Liver (tissue), 8 donors: ENCODE measurements at regions not wholly inside any gene's neighbourhood (a gene's known extent, or its start where the extent isn't known, plus 50 kb on each side); places are given as distances from the start of the nearest gene placed in this dataset.

Experiments used
- DNase-seq: peaks from one replicate; pipeline ENCODE4 v3.0.0-alpha.2; 2017; ENCODE audit warnings: low spot score
- H3K27ac ChIP-seq, 2 donors: one replicate each; pipeline ENCODE4 v1.7.0; 2013; ENCODE audit warnings: inconsistent platforms in 2 of 2, low read length in 2 of 2, control low read depth in 1 of 2, low read depth in 1 of 2, mild to moderate bottlenecking in 1 of 2
- H3K27me3 ChIP-seq, 4 donors: one replicate each; pipeline versions ENCODE4 v1.6.1 to v1.7.0; 2013; ENCODE audit warnings: low read length in 3 of 4, inconsistent platforms in 1 of 4, mild to moderate bottlenecking in 1 of 4, moderate library complexity in 1 of 4; ENCODE audit not compliant: control insufficient read depth in 4 of 4, insufficient read depth in 4 of 4
- H3K36me3 ChIP-seq, 4 donors: one replicate each; pipeline versions ENCODE4 v1.6.1 to v1.7.0; 2013; ENCODE audit warnings: low read length in 3 of 4, mild to moderate bottlenecking in 3 of 4, low read depth in 1 of 4, moderate library complexity in 1 of 4; ENCODE audit not compliant: control insufficient read depth in 4 of 4, insufficient read depth in 3 of 4
- H3K4me1 ChIP-seq, 4 donors: one replicate each; pipeline versions ENCODE4 v1.6.1 to v1.7.0; 2013; ENCODE audit warnings: low read length in 3 of 4, mild to moderate bottlenecking in 3 of 4, moderate library complexity in 1 of 4; ENCODE audit not compliant: control insufficient read depth in 4 of 4, insufficient read depth in 4 of 4
- H3K4me3 ChIP-seq, 3 donors: one replicate each; pipeline versions ENCODE4 v1.6.1 to v1.7.0; 2013; ENCODE audit warnings: low read length in 3 of 3, control low read depth in 1 of 3, low read depth in 1 of 3, mild to moderate bottlenecking in 1 of 3
- H3K9ac ChIP-seq, 2 donors: one replicate each; pipeline ENCODE4 v1.7.0; 2013; ENCODE audit warnings: low read length in 2 of 2, mild to moderate bottlenecking in 2 of 2, moderate library complexity in 2 of 2, control low read depth in 1 of 2, low read depth in 1 of 2
- H3K9me3 ChIP-seq, 4 donors: one replicate each; pipeline versions ENCODE4 v1.6.1 to v1.7.0; 2013; ENCODE audit warnings: low read length in 3 of 4; ENCODE audit not compliant: control insufficient read depth in 4 of 4
- ATF3 ChIP-seq: IDR thresholded peaks from 2 replicates; pipeline ENCODE4 v1.6.1; 2016; ENCODE audit warnings: antibody characterized with exemption
- FOXA1 ChIP-seq: IDR thresholded peaks from 2 replicates; pipeline ENCODE4 v1.6.1; 2016; ENCODE audit warnings: antibody characterized with exemption
- FOXA2 ChIP-seq: IDR thresholded peaks from 2 replicates; pipeline ENCODE4 v1.6.1; 2016; ENCODE audit warnings: antibody characterized with exemption
- GABPA ChIP-seq, 2 donors: IDR thresholded peaks in 1 of 2; conservative IDR thresholded peaks in 1 of 2; 2 replicates each; pipeline ENCODE4 v1.6.1; 2016; ENCODE audit warnings: antibody characterized with exemption in 2 of 2, mild to moderate bottlenecking in 1 of 2, moderate library complexity in 1 of 2
- HNF4A ChIP-seq, 2 donors: conservative IDR thresholded peaks; 2 replicates each; pipeline ENCODE4 v1.6.1; 2016; ENCODE audit warnings: antibody characterized with exemption in 2 of 2, mild to moderate bottlenecking in 2 of 2
- HNF4G ChIP-seq: IDR thresholded peaks from 2 replicates; pipeline ENCODE4 v1.6.1; 2016; ENCODE audit warnings: antibody characterized with exemption
- JUND ChIP-seq, 2 donors: IDR thresholded peaks; 2 replicates each; pipeline ENCODE4 v1.6.1; 2016; ENCODE audit warnings: antibody characterized with exemption in 2 of 2
- NR2F2 ChIP-seq: IDR thresholded peaks from 2 replicates; pipeline ENCODE4 v1.6.1; 2016; ENCODE audit warnings: antibody characterized with exemption
- RAD21 ChIP-seq, 2 donors: IDR thresholded peaks; 2 replicates each; pipeline ENCODE4 v1.6.1; 2016; ENCODE audit warnings: antibody characterized with exemption in 2 of 2, mild to moderate bottlenecking in 2 of 2
- SP1 ChIP-seq: IDR thresholded peaks from 2 replicates; pipeline ENCODE4 v1.6.1; 2018; ENCODE audit warnings: antibody characterized with exemption, mild to moderate bottlenecking
- TAF1 ChIP-seq: conservative IDR thresholded peaks from 2 replicates; pipeline ENCODE4 v1.6.1; 2016; ENCODE audit warnings: antibody characterized with exemption, mild to moderate bottlenecking
- WGBS: extraction: QIAGEN DNeasy Blood & Tissue Kit; methylation state at CpG from one replicate; pipeline ENCODE4 v1.1.7; 2013; 5-methylcytosine and 5-hydroxymethylcytosine counted together
- TF ChIP-seq, protein P1 (sequence below): IDR thresholded peaks from 2 replicates; pipeline ENCODE4 v1.6.1; 2016; ENCODE audit warnings: antibody characterized with exemption
- TF ChIP-seq, protein P2 (sequence below): fragments of 150-350 bp; IDR thresholded peaks from 2 replicates; pipeline ENCODE4 v1.5.1; 2017; ENCODE audit warnings: improper control_type of control experiment, low read depth, low read length; ENCODE audit not compliant: missing input control
- TF ChIP-seq, protein P3 (sequence below): IDR thresholded peaks from 2 replicates; pipeline ENCODE4 v1.6.1; 2016; ENCODE audit warnings: antibody characterized with exemption
- TF ChIP-seq, protein P4 (sequence below): IDR thresholded peaks from 2 replicates; pipeline ENCODE4 v1.6.1; 2016; ENCODE audit warnings: antibody characterized with exemption, mild to moderate bottlenecking
- donor health status: healthy.
- donor health status: healthy.
- donor health status: healthy.
- donor health status: healthy.
- donor health status: healthy.

GRCh38 chr2:220188031-220188430 lies 560.6 kb downstream of the SLC4A3 start:
- WGBS, result 45% methylated on average over 2 of the region's 2 CpGs

GRCh38 chr2:220191031-220191430 lies 563.6 kb downstream of the SLC4A3 start:
- DNase-seq, result no peak
- H3K27me3 ChIP-seq, result no peaks in the 10 kb centered on the region
- H3K9me3 ChIP-seq, result peaks cover 5 to 8% (median 7%) of the 10 kb centered on the region in 4 donors
- TF ChIP-seq RAD21 (IDR thresholded peaks at IDR 0.05) (no peak), FOXA2 (no peak), JUND (IDR thresholded peaks at IDR 0.05) (no peak), TAF1 (no peak), HNF4A (conservative IDR thresholded peaks at IDR 0.05) (no peak), SP1 (no peak), FOXA1 (no peak), GABPA (IDR thresholded peaks at IDR 0.05 in 1 of 2, conservative IDR thresholded peaks at IDR 0.05 in 1 of 2) (no peak), NR2F2 (no peak)
- TF ChIP-seq, protein P1, sequence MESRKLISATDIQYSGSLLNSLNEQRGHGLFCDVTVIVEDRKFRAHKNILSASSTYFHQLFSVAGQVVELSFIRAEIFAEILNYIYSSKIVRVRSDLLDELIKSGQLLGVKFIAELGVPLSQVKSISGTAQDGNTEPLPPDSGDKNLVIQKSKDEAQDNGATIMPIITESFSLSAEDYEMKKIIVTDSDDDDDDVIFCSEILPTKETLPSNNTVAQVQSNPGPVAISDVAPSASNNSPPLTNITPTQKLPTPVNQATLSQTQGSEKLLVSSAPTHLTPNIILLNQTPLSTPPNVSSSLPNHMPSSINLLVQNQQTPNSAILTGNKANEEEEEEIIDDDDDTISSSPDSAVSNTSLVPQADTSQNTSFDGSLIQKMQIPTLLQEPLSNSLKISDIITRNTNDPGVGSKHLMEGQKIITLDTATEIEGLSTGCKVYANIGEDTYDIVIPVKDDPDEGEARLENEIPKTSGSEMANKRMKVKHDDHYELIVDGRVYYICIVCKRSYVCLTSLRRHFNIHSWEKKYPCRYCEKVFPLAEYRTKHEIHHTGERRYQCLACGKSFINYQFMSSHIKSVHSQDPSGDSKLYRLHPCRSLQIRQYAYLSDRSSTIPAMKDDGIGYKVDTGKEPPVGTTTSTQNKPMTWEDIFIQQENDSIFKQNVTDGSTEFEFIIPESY, result no peak
- TF ChIP-seq, protein P2, sequence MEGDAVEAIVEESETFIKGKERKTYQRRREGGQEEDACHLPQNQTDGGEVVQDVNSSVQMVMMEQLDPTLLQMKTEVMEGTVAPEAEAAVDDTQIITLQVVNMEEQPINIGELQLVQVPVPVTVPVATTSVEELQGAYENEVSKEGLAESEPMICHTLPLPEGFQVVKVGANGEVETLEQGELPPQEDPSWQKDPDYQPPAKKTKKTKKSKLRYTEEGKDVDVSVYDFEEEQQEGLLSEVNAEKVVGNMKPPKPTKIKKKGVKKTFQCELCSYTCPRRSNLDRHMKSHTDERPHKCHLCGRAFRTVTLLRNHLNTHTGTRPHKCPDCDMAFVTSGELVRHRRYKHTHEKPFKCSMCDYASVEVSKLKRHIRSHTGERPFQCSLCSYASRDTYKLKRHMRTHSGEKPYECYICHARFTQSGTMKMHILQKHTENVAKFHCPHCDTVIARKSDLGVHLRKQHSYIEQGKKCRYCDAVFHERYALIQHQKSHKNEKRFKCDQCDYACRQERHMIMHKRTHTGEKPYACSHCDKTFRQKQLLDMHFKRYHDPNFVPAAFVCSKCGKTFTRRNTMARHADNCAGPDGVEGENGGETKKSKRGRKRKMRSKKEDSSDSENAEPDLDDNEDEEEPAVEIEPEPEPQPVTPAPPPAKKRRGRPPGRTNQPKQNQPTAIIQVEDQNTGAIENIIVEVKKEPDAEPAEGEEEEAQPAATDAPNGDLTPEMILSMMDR, result no peak
- TF ChIP-seq, protein P3, sequence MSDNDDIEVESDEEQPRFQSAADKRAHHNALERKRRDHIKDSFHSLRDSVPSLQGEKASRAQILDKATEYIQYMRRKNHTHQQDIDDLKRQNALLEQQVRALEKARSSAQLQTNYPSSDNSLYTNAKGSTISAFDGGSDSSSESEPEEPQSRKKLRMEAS, result no peak
- TF ChIP-seq, protein P4, sequence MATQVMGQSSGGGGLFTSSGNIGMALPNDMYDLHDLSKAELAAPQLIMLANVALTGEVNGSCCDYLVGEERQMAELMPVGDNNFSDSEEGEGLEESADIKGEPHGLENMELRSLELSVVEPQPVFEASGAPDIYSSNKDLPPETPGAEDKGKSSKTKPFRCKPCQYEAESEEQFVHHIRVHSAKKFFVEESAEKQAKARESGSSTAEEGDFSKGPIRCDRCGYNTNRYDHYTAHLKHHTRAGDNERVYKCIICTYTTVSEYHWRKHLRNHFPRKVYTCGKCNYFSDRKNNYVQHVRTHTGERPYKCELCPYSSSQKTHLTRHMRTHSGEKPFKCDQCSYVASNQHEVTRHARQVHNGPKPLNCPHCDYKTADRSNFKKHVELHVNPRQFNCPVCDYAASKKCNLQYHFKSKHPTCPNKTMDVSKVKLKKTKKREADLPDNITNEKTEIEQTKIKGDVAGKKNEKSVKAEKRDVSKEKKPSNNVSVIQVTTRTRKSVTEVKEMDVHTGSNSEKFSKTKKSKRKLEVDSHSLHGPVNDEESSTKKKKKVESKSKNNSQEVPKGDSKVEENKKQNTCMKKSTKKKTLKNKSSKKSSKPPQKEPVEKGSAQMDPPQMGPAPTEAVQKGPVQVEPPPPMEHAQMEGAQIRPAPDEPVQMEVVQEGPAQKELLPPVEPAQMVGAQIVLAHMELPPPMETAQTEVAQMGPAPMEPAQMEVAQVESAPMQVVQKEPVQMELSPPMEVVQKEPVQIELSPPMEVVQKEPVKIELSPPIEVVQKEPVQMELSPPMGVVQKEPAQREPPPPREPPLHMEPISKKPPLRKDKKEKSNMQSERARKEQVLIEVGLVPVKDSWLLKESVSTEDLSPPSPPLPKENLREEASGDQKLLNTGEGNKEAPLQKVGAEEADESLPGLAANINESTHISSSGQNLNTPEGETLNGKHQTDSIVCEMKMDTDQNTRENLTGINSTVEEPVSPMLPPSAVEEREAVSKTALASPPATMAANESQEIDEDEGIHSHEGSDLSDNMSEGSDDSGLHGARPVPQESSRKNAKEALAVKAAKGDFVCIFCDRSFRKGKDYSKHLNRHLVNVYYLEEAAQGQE, result no peak
- H3K36me3 ChIP-seq, result no peaks in the 10 kb centered on the region
- no peaks in the 10 kb centered on the region for H3K4me1 ChIP-seq
- H3K9ac ChIP-seq, result no peak overlapping the region
- 40% methylated on average over 1 of the region's 1 CpG for WGBS
- no peak overlapping the region for H3K4me3 ChIP-seq
- no peak overlapping the region for H3K27ac ChIP-seq

More at GRCh38 chr2:220188031-220188430, 560.6 kb downstream of the SLC4A3 start:
- Histone ChIP-seq H3K4me3 (no peak overlapping the region), H3K27ac (no peak overlapping the region), H3K27me3 (no peaks in the 10 kb centered on the region), H3K36me3 (no peaks in the 10 kb centered on the region), H3K9ac (no peak overlapping the region), H3K9me3 (peaks cover 5 to 8% (median 7%) of the 10 kb centered on the region in 4 donors), H3K4me1 (no peaks in the 10 kb centered on the region)
- DNase-seq, result no peak
- TF ChIP-seq, protein P2, result no peak
- no peak for TF ChIP-seq GABPA (IDR thresholded peaks at IDR 0.05 in 1 of 2, conservative IDR thresholded peaks at IDR 0.05 in 1 of 2)
- TF ChIP-seq NR2F2, result no peak
- TF ChIP-seq RAD21 (IDR thresholded peaks at IDR 0.05), result no peak
- TF ChIP-seq JUND (IDR thresholded peaks at IDR 0.05), result no peak
- no peak for TF ChIP-seq HNF4G
- TF ChIP-seq HNF4A (conservative IDR thresholded peaks at IDR 0.05), result no peak
- no peak for TF ChIP-seq ATF3
- TF ChIP-seq, protein P3, result no peak
- TF ChIP-seq FOXA1, result no peak
